Neural crest cell (in vitro differentiated cells): ENCODE measurements at regions not wholly inside any gene's neighbourhood (a gene's known extent, or its start where the extent isn't known, plus 50 kb on each side); places are given as distances from the start of the nearest gene placed in this dataset.

Experiments
- DNase-seq: peaks from one replicate; pipeline ENCODE4 v3.0.0; 2021; ENCODE audit warnings: low read depth, mixed read lengths, low spot score
- H3K27ac Mint-ChIP-seq: one replicate; pipeline ENCODE4 v1.8.0; 2021; ENCODE audit warnings: mild to moderate bottlenecking, mixed read lengths; ENCODE audit not compliant: unreplicated experiment
- H3K27me3 Mint-ChIP-seq: 2 replicates; pipeline ENCODE4 v1.8.0; 2021; ENCODE audit warnings: low read depth, mild to moderate bottlenecking, mixed read lengths
- H3K36me3 Mint-ChIP-seq: 2 replicates; pipeline ENCODE4 v1.8.0; 2021; ENCODE audit warnings: low read depth, mild to moderate bottlenecking, mixed read lengths
- H3K4me1 Mint-ChIP-seq: 2 replicates; pipeline ENCODE4 v1.8.0; 2021; ENCODE audit warnings: mixed read lengths
- H3K4me3 Mint-ChIP-seq: one replicate; pipeline ENCODE4 v1.8.0; 2021; ENCODE audit warnings: mild to moderate bottlenecking, mixed read lengths
- H3K9me3 Mint-ChIP-seq: 2 replicates; pipeline ENCODE4 v1.8.0; 2021; ENCODE audit warnings: mixed read lengths
- CTCF ChIP-seq: fragments of 200-600 bp; sonication (generic); conservative IDR thresholded peaks from 2 replicates; pipeline ENCODE4 v1.5.0; 2021; ENCODE audit warnings: antibody characterized with exemption, mild to moderate bottlenecking

GRCh38 chr5:2556375-2556966 is 195.0 kb downstream of the IRX2 start:
- TF ChIP-seq CTCF, result no peak

GRCh38 chr5:2553611-2554010 is 197.9 kb downstream of the IRX2 start:
- H3K4me3 Mint-ChIP-seq, result no peak overlapping the region
- TF ChIP-seq CTCF, result no peak
- no peaks in the 10 kb centered on the region for H3K27me3 Mint-ChIP-seq
- peaks cover 23% of the 10 kb centered on the region for H3K36me3 Mint-ChIP-seq
- H3K9me3 Mint-ChIP-seq, result peaks cover 24% of the 10 kb centered on the region
- no peak for DNase-seq
- H3K4me1 Mint-ChIP-seq, result peaks cover under 1% of the 10 kb centered on the region
- no peak overlapping the region for H3K27ac Mint-ChIP-seq

More at GRCh38 chr5:2556375-2556966, 195.0 kb downstream of the IRX2 start:
- peaks cover 24% of the 10 kb centered on the region for H3K9me3 Mint-ChIP-seq
- H3K4me3 Mint-ChIP-seq, result no peak overlapping the region
- peaks cover 14% of the 10 kb centered on the region for H3K4me1 Mint-ChIP-seq
- H3K27ac Mint-ChIP-seq, result no peak overlapping the region
- H3K27me3 Mint-ChIP-seq, result no peaks in the 10 kb centered on the region
- no peak for DNase-seq
- H3K36me3 Mint-ChIP-seq, result peaks cover 23% of the 10 kb centered on the region

GRCh38 chr5:2550509-2550908 is 201.0 kb downstream of the IRX2 start:
- Mint-ChIP-seq H3K4me3 (no peak overlapping the region), H3K36me3 (peaks cover 27% of the 10 kb centered on the region), H3K4me1 (peaks cover 6% of the 10 kb centered on the region), H3K27me3 (no peaks in the 10 kb centered on the region), H3K27ac (no peak overlapping the region), H3K9me3 (peaks cover 29% of the 10 kb centered on the region)
- no peak for DNase-seq
- no peak for TF ChIP-seq CTCF

GRCh38 chr5:2549900-2550299 is 201.6 kb downstream of the IRX2 start:
- Mint-ChIP-seq H3K4me3 (no peak overlapping the region), H3K4me1 (peaks cover 12% of the 10 kb centered on the region), H3K36me3 (peaks cover 26% of the 10 kb centered on the region), H3K9me3 (peaks cover 24% of the 10 kb centered on the region), H3K27me3 (no peaks in the 10 kb centered on the region), H3K27ac (no peak overlapping the region)
- no peak for DNase-seq
- TF ChIP-seq CTCF, result no peak

- H3K9me3 Mint-ChIP-seq, result peaks cover 19% of the 10 kb centered on the region
- TF ChIP-seq CTCF, result no peak
- no peak overlapping the region for H3K4me3 Mint-ChIP-seq
- no peak for DNase-seq
- no peak overlapping the region for H3K27ac Mint-ChIP-seq
- H3K36me3 Mint-ChIP-seq, result peaks cover 20% of the 10 kb centered on the region
- no peaks in the 10 kb centered on the region for H3K27me3 Mint-ChIP-seq
- H3K4me1 Mint-ChIP-seq, result peaks cover 13% of the 10 kb centered on the region
Observed at GRCh38 chr5:2549354-2549753, 202.1 kb downstream of the IRX2 start.

- H3K36me3 Mint-ChIP-seq, result peaks cover 8% of the 10 kb centered on the region
- H3K27ac Mint-ChIP-seq, result no peak overlapping the region
- H3K9me3 Mint-ChIP-seq, result peaks cover 9% of the 10 kb centered on the region
- H3K27me3 Mint-ChIP-seq, result no peaks in the 10 kb centered on the region
- no peak overlapping the region for H3K4me3 Mint-ChIP-seq
- no peak for TF ChIP-seq CTCF
- H3K4me1 Mint-ChIP-seq, result peaks cover 27% of the 10 kb centered on the region
- no peak for DNase-seq
Observed at GRCh38 chr5:2546938-2547337, 204.5 kb downstream of the IRX2 start.
